Fibroblast of villous mesenchyme (primary cell): ENCODE measurements at regions not wholly inside any gene's neighbourhood (a gene's known extent, or its start where the extent isn't known, plus 50 kb on each side); places are given as distances from the start of the nearest gene placed in this dataset.

Experiments used
- DNase-seq: peaks from one replicate; pipeline ENCODE4 v3.0.0-alpha.2; 2010; ENCODE audit warnings: low read depth
- H3K4me3 ChIP-seq: 2 replicates; pipeline ENCODE4 v1.5.1; 2011; ENCODE audit warnings: low read depth, mild to moderate bottlenecking, low read length
- TF ChIP-seq, protein P1 (sequence below): IDR thresholded peaks from 2 replicates; pipeline ENCODE4 v1.5.1; 2012; ENCODE audit warnings: low read depth, mild to moderate bottlenecking, low read length; ENCODE audit not compliant: insufficient read depth

- DNase-seq, result no peak
- H3K4me3 ChIP-seq, result no peak overlapping the region
- TF ChIP-seq, protein P1, sequence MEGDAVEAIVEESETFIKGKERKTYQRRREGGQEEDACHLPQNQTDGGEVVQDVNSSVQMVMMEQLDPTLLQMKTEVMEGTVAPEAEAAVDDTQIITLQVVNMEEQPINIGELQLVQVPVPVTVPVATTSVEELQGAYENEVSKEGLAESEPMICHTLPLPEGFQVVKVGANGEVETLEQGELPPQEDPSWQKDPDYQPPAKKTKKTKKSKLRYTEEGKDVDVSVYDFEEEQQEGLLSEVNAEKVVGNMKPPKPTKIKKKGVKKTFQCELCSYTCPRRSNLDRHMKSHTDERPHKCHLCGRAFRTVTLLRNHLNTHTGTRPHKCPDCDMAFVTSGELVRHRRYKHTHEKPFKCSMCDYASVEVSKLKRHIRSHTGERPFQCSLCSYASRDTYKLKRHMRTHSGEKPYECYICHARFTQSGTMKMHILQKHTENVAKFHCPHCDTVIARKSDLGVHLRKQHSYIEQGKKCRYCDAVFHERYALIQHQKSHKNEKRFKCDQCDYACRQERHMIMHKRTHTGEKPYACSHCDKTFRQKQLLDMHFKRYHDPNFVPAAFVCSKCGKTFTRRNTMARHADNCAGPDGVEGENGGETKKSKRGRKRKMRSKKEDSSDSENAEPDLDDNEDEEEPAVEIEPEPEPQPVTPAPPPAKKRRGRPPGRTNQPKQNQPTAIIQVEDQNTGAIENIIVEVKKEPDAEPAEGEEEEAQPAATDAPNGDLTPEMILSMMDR, result no peak
These were observed 72.3 kb upstream of the GAP43 start for GRCh38 chr3:115551016-115551415.

DNA sequence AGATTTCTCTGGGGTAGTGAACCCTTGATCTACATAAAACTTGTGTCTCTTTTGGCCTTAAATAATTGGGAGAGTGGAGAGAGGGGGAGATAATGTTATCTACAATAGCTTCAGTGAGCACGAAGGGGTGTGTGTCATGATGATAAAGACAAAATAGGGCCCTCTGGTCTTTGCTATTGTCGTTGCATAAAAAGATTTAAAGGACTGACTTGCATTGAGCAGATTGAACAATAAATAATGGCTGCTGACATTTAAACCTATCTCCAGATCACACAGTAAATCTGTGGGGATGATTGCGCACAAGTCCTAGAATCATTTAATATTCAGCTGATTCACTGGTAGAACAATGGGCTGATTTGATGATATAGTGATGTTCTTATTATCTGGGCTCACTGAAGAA lies 71.3 kb upstream of the GAP43 start:
- TF ChIP-seq, protein P1, result no peak
- DNase-seq, result no peak
- no peak overlapping the region for H3K4me3 ChIP-seq

GRCh38 chr3:115553796-115554486 lies 69.4 kb upstream of the GAP43 start:
- DNase-seq, result no peak
- TF ChIP-seq, protein P1, result no peak
- H3K4me3 ChIP-seq, result no peak overlapping the region

DNA sequence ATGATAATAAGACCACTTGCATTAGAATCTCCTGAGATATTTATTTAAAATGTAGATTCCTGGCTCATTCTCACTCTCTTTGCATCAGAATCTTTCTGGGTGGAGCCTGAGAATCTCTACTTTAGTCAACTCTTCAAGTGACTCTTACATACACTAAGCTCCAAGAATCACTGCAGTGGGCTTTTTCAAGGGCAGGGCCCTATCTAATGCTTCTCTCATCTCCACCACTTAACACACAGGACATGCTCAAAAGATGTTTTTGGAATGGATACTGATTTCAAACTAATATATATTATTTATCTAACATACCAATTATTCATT lies 68.9 kb upstream of the GAP43 start:
- no peak for DNase-seq
- no peak overlapping the region for H3K4me3 ChIP-seq
- TF ChIP-seq, protein P1, result no peak

DNA sequence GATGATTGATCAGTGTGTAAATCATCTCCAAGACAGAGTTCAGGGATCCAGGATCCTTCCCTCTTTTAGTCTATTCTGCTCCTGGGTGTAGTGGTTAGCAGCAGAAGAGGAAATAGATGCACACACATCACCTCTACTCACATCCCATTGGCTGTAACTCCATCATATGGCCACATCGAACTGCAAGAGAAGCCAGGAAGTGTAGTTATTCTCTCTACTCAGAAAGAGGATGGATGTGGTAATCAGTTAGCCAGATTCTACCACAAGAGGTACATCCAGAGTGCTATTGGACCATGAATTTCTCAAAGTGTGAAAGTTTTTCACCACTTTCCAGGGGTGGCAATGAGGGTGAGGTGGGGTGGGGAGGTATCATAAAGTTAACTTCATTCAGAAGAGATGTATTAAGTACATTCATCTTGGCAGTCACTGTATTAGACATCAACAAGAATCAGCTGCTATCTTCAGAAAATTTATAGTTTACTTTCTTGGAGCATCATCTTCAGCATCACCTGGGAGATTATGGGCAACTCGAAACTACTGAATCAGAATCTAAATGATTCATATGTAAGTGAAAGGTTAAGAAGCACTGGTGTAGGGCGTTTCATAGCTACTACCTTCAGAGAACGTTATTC lies 60.6 kb upstream of the GAP43 start:
- TF ChIP-seq, protein P1, result no peak
- no peak overlapping the region for H3K4me3 ChIP-seq
- no peak for DNase-seq

DNA sequence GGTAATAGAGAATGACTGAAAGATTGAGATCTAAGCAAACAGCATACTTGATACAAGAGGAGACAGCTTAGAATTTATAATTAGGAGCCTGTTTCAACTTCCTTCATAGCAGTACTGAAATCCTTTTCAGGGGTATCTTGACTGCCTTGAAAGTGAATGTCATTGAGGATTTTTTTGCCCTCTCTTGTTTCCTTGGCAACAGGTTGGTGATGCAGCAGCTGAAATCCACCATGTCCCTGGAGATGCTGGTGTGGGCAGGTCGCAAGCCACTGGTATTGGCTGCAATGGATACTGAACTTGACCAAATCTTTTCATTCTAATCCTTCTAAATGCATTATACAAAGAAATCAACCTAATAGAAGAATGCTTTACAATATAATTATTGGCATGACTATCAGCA lies 59.3 kb upstream of the GAP43 start:
- DNase-seq, result no peak
- TF ChIP-seq, protein P1, result no peak
- no peak overlapping the region for H3K4me3 ChIP-seq

- TF ChIP-seq, protein P1, result no peak
- no peak for DNase-seq
- no peak overlapping the region for H3K4me3 ChIP-seq
These were observed 51.9 kb upstream of the GAP43 start for GRCh38 chr3:115571413-115571812.
